ENCODE measurements at regions not wholly inside any gene's neighbourhood (a gene's known extent, or its start where the extent isn't known, plus 50 kb on each side); places are given as distances from the start of the nearest gene placed in this dataset.

GRCh38 chr6:144854654-144855053 is 569.5 kb downstream of the UTRN start:
- DNase-seq = no peak

GRCh38 chr6:144855375-144855774 is 570.2 kb downstream of the UTRN start:
- DNase-seq = no peak

GRCh38 chr6:144855812-144856531 is 570.8 kb downstream of the UTRN start:
- DNase-seq = no peak

GRCh38 chr6:144856622-144857021 is 571.5 kb downstream of the UTRN start:
- DNase-seq = no peak

- DNase-seq = no peak
These were observed 572.0 kb downstream of the UTRN start for GRCh38 chr6:144857086-144857485.

GRCh38 chr6:144862769-144863168 is 577.6 kb downstream of the UTRN start:
- DNase-seq = no peak

GRCh38 chr6:144867761-144868160 is 582.6 kb downstream of the UTRN start:
- no peak for DNase-seq

- no peak for DNase-seq
These were observed 585.6 kb downstream of the UTRN start for GRCh38 chr6:144870782-144871181.

- DNase-seq = no peak
These were observed 588.7 kb downstream of the UTRN start for GRCh38 chr6:144873623-144874378.

GRCh38 chr6:144876689-144877088 is 591.6 kb downstream of the UTRN start:
- no peak for DNase-seq

- no peak for DNase-seq
These were observed 592.0 kb downstream of the UTRN start for GRCh38 chr6:144877118-144877517.

- DNase-seq = no peak
These were observed 593.4 kb downstream of the UTRN start for GRCh38 chr6:144878577-144878976.

- no peak for DNase-seq
These were observed 594.3 kb downstream of the UTRN start for GRCh38 chr6:144879436-144879835.

- no peak for DNase-seq
These were observed 597.3 kb downstream of the UTRN start for GRCh38 chr6:144882425-144882824.

- DNase-seq = no peak
These were observed 598.8 kb downstream of the UTRN start for GRCh38 chr6:144883915-144884314.

GRCh38 chr6:144885817-144886216 is 600.7 kb downstream of the UTRN start:
- no peak for DNase-seq

GRCh38 chr6:144886682-144887081 is 601.5 kb downstream of the UTRN start:
- DNase-seq = no peak

- no peak for DNase-seq
These were observed 603.5 kb downstream of the UTRN start for GRCh38 chr6:144888621-144889020.

GRCh38 chr6:144893680-144894151 is 608.6 kb downstream of the UTRN start:
- no peak for DNase-seq

GRCh38 chr6:144894240-144894639 is 609.1 kb downstream of the UTRN start:
- no peak for DNase-seq

- DNase-seq = no peak
These were observed 610.5 kb downstream of the UTRN start for GRCh38 chr6:144895313-144896278.

GRCh38 chr6:144896289-144896688 is 611.2 kb downstream of the UTRN start:
- no peak for DNase-seq

- no peak for DNase-seq
These were observed 611.7 kb downstream of the UTRN start for GRCh38 chr6:144896871-144897270.

Data from stimulated activated CD4-positive, alpha-beta T cell treated with anti-CD3 and anti-CD28 coated beads, Interleukin-12 subunit alpha, Interleukin-12 subunit beta, amount 100 ng/mL, for 4 hours (primary cell).